ENCODE measurements at regions not wholly inside any gene's neighbourhood (a gene's known extent, or its start where the extent isn't known, plus 50 kb on each side); places are given as distances from the start of the nearest gene placed in this dataset.

DNA sequence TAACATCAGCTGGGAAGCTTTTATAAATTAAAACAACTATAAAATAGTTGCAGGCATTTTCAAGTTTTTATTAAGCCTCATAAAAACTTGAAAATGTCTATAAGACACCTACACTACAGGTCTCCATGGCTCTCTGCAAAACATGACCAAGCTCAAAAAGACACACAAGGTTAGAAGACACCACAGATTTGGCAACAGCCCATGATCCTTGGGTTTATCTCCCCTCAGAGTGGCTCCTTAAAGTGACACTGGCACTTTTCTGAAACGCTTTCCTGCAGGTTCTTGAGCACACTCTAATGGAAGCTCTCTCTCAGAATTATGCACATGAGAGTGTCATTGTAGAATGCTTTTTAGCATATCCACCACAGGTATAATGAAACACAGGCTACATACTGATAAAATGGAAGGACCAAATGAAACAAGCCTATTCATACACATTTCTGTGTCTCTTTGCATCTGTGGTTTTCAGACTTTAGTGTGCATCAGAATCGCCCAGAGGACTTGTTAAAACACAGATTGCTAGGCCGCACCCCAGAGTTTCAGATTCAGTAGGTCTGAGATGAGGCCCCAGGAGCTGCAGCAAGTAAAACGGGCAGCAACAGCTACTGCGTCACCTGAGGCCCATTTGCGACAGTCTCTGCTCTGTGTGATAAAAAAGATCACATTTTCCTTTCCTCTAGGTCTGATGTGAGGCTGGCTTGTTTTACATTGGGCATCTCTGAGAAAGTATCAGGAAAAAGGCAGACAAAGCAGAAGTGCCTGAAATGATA, 75.0 kb upstream of the WSB1 start:
- Histone ChIP-seq H2AFZ (ENCODE audit: low read length) (no peak overlapping the region), H4K20me1 (ENCODE audit: low read length) (no peaks in the 10 kb centered on the region), H3K36me3 (ENCODE audit: low read depth, low read length) (no peaks in the 10 kb centered on the region), H3K79me2 (ENCODE audit: low read length) (no peaks in the 10 kb centered on the region), H3K27me3 (ENCODE audit: low read length) (no peaks in the 10 kb centered on the region), H3K27ac (ENCODE audit: low read length) (no peak overlapping the region), H3K9ac (ENCODE audit: low read length) (no peak overlapping the region), H3K9me2 (replicated peaks; ENCODE audit: low read length) (no peaks in the 10 kb centered on the region), H3K9me3 (ENCODE audit: low read length) (no peaks in the 10 kb centered on the region), H3F3A (ENCODE audit: low read length, unreplicated experiment) (no peaks in the 10 kb centered on the region), H3K4me1 (ENCODE audit: insufficient read depth, low read length) (no peaks in the 10 kb centered on the region), H3K4me2 (ENCODE audit: low read length) (no peak overlapping the region), H3K4me3 (ENCODE audit: low read length) (no peak overlapping the region)
- DNase-seq (no peak), ATAC-seq (peak; percentile 22; the same call in 1 of the 2 replicates)
- intact Hi-C loops (cut with micrococcal nuclease) = no loop called here
- POLR2A ChIA-PET (ENCODE audit: unreplicated experiment) = no interaction called here
- CTCF ChIA-PET = interaction anchor here (0.6 kb wide), 1 partner anchor 1149 kb away, joined by 4 read pairs; no protein-coding TSS in a partner anchor
- TF ChIP-seq, protein P1, sequence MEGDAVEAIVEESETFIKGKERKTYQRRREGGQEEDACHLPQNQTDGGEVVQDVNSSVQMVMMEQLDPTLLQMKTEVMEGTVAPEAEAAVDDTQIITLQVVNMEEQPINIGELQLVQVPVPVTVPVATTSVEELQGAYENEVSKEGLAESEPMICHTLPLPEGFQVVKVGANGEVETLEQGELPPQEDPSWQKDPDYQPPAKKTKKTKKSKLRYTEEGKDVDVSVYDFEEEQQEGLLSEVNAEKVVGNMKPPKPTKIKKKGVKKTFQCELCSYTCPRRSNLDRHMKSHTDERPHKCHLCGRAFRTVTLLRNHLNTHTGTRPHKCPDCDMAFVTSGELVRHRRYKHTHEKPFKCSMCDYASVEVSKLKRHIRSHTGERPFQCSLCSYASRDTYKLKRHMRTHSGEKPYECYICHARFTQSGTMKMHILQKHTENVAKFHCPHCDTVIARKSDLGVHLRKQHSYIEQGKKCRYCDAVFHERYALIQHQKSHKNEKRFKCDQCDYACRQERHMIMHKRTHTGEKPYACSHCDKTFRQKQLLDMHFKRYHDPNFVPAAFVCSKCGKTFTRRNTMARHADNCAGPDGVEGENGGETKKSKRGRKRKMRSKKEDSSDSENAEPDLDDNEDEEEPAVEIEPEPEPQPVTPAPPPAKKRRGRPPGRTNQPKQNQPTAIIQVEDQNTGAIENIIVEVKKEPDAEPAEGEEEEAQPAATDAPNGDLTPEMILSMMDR (conservative IDR thresholded peaks at IDR 0.05; ENCODE audit: low read depth, low read length) = no peak
- TF ChIP-seq EZH2phosphoT487 (IDR thresholded peaks at IDR 0.05; ENCODE audit: borderline replicate concordance, low read length) (no peak), EZH2 (IDR thresholded peaks at IDR 0.05; ENCODE audit: low read length, unreplicated experiment) (no peak)
- BruUV-seq (replicated peaks) = no TSS peak

DNA sequence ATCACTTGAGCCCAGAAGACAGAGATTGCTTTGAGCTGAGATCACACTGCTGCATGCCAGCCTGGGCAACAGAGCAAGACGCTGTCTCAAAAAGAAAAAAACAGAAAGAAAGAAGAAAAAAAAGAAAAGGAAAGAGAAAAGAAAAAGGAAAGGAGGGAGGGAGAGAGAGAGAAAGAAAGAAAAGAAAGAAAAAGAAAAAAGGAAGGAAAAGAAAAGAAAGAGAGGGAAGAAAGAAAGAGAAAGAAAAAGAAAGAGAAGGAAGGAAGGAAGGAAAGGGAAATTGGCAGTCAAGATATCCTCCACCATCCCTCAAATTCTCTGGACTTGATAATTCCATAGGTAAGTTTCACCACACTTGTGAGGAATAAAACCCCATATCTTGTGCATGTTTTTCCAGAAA, 71.4 kb upstream of the WSB1 start:
- ATAC-seq (no peak), DNase-seq (no peak)
- H3K9me2 ChIP-seq (replicated peaks; ENCODE audit: low read length) = no peaks in the 10 kb centered on the region
- intact Hi-C loops (cut with micrococcal nuclease) = no loop called here
- H3F3A ChIP-seq (ENCODE audit: low read length, unreplicated experiment) = no peaks in the 10 kb centered on the region
- POLR2A ChIA-PET (ENCODE audit: unreplicated experiment) = no interaction called here
- no peaks in the 10 kb centered on the region for H3K79me2 ChIP-seq (ENCODE audit: low read length)
- BruUV-seq (replicated peaks) = no TSS peak
- no peak for TF ChIP-seq EZH2 (IDR thresholded peaks at IDR 0.05; ENCODE audit: low read length, unreplicated experiment)
- TF ChIP-seq, protein P1 (conservative IDR thresholded peaks at IDR 0.05; ENCODE audit: low read depth, low read length) = no peak
- no peak for TF ChIP-seq EZH2phosphoT487 (IDR thresholded peaks at IDR 0.05; ENCODE audit: borderline replicate concordance, low read length)
- H3K27ac ChIP-seq (ENCODE audit: low read length) = no peak overlapping the region
- H3K9me3 ChIP-seq (ENCODE audit: low read length) = no peaks in the 10 kb centered on the region
- H3K27me3 ChIP-seq (ENCODE audit: low read length) = no peaks in the 10 kb centered on the region
- H3K4me2 ChIP-seq (ENCODE audit: low read length) = no peak overlapping the region
- H3K36me3 ChIP-seq (ENCODE audit: low read depth, low read length) = no peaks in the 10 kb centered on the region
- peaks cover 15% of the 10 kb centered on the region for H3K4me1 ChIP-seq (ENCODE audit: insufficient read depth, low read length)
- no peak overlapping the region for H3K4me3 ChIP-seq (ENCODE audit: low read length)
- CTCF ChIA-PET = no interaction called here
- no peaks in the 10 kb centered on the region for H4K20me1 ChIP-seq (ENCODE audit: low read length)
- no peak overlapping the region for H3K9ac ChIP-seq (ENCODE audit: low read length)
- H2AFZ ChIP-seq (ENCODE audit: low read length) = no peak overlapping the region

DNA sequence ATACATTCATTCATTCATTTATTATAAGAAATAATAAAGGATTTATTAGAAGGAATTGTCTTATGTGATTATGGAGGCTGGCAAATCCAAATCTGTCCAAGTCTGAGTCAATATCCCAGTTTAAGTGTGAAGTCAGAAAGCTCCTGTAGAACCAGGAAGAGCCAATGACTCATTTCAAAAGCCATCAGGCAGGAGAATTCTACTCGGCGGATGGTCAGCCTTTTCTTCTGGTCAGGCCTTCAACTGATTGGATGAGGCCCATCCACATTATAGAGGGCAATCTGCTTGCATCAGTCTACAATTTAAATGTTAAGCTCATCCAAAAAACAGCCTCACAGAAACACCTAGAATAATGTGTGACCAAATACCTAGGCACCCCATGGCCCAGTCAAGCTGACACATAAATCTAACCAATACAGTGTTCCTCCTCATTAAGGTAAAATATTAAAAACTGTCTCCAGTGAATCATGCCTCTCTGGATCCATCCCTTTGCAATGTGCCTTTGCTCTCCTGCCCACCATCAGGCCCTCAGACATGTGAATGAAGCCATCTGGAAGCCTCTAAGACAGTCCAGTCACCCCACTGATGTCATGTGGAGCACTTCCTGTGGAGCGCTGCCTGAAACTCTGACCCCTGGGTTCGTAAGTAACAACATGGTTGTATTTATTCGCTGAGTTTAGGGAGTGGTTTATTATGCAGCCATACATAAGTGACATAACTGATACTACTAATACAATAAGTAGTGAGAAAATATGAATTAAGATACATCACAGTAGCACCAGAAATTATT, 69.2 kb upstream of the WSB1 start:
- Histone ChIP-seq H3K27me3 (ENCODE audit: low read length) (no peaks in the 10 kb centered on the region), H3K4me2 (ENCODE audit: low read length) (no peak overlapping the region), H3K36me3 (ENCODE audit: low read depth, low read length) (no peaks in the 10 kb centered on the region), H3K9me3 (ENCODE audit: low read length) (no peaks in the 10 kb centered on the region), H3K4me1 (ENCODE audit: insufficient read depth, low read length) (peaks cover 16% of the 10 kb centered on the region), H3K27ac (ENCODE audit: low read length) (no peak overlapping the region), H3F3A (ENCODE audit: low read length, unreplicated experiment) (no peaks in the 10 kb centered on the region), H3K9me2 (replicated peaks; ENCODE audit: low read length) (no peaks in the 10 kb centered on the region), H3K79me2 (ENCODE audit: low read length) (no peaks in the 10 kb centered on the region), H3K4me3 (ENCODE audit: low read length) (no peak overlapping the region), H4K20me1 (ENCODE audit: low read length) (no peaks in the 10 kb centered on the region), H2AFZ (ENCODE audit: low read length) (no peak overlapping the region), H3K9ac (ENCODE audit: low read length) (no peak overlapping the region)
- CTCF ChIA-PET = no interaction called here
- BruUV-seq (replicated peaks) = no TSS peak
- ATAC-seq (no peak), DNase-seq (no peak)
- POLR2A ChIA-PET (ENCODE audit: unreplicated experiment) = no interaction called here
- TF ChIP-seq, protein P1 (conservative IDR thresholded peaks at IDR 0.05; ENCODE audit: low read depth, low read length) = no peak
- TF ChIP-seq EZH2phosphoT487 (IDR thresholded peaks at IDR 0.05; ENCODE audit: borderline replicate concordance, low read length) (no peak), EZH2 (IDR thresholded peaks at IDR 0.05; ENCODE audit: low read length, unreplicated experiment) (no peak)
- intact Hi-C loops (cut with micrococcal nuclease) = no loop called here
